ENCODE measurements at regions not wholly inside any gene's neighbourhood (a gene's known extent, or its start where the extent isn't known, plus 50 kb on each side); places are given as distances from the start of the nearest gene placed in this dataset.
"Not testable (repeated sequence)": the region's sequence is repeated elsewhere in the genome, so short reads cannot be mapped to it uniquely, and the experiment has no call there.

DNA sequence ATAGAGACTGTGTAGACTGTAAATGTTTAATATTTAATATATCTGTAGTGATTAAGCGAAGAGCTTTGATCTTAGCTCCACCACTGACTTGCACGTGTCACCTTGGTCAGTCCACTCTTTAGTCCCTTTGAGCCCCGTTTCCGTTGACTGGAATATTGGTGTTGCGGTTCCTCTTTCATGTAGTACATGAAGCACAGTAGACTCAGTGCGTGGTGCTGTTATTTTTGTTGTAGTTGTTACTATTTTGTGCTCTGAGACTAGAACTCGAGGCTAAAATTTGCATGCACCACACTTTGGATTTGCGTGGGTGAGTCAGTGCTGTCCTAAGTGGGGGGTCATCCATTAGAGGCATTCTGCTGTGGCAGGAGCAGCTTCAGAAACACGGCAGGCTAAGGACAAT, 291.4 kb downstream of the QKI start:
- no peak for DNase-seq

DNA sequence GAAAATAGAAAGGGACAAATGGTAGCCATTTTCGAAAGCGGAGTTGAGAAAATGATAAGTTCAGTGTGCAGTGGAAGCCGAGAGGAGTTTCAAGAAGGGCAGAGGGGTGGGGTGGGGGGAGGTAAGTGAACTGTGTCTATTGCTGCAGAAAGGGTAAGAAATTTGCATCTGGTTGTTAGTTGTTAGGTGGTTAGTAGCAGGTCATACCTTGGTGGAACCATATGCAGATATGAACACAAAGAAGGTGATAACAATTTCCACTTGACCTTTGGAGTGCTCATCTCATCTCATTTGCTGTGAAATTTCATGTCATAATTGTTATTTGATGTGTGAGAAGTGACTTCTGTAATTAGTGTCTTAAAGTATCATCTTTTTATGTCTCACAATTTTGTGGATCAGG, 288.2 kb downstream of the QKI start:
- no peak for DNase-seq

DNA sequence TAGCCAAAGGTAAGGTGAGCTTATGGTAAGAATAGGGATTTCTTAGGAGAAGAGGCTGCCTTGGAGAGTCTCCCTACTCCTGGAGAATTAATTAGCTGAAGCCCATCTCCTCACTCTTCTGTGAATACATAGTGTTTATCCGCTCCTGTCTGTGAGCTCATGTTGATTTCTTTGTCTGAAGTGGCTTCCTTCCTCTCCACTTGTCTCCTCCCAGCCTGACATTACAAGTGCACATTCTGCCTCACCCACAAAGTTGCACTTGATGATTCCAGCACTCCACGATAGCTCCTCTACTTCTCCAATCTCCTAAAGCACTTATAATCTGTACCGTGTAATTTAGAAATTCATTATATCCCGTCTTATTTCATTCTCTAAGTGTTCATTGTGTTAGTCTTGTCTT, 287.2 kb downstream of the QKI start:
- DNase-seq = no peak

GRCh38 chr6:163698086-163698485, 283.6 kb downstream of the QKI start:
- no peak for DNase-seq

GRCh38 chr6:163696311-163696710, 281.8 kb downstream of the QKI start:
- not testable (repeated sequence) for DNase-seq

DNA sequence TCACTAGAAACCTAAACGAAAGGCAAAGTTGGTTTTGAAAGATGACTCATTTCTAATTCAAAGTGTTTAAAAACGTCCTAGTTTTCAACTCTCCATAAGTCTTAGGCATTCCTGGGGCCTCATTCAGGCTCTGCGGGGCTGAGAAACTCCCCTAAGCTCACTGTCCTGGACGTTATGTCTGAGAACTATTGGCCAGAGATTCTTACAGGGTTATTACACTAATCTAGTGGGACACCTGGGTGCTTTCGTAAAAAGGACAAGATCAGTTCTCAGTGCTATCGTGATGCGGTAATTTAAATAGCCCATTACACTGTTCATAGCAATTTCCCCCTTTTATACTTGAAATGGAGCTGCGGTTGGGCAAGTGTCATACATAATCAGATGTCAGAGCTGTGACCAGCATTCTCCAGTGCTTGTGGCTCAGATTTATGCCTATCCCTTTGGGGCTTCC, 280.9 kb downstream of the QKI start:
- no peak for DNase-seq

GRCh38 chr6:163694988-163695398, 280.5 kb downstream of the QKI start:
- DNase-seq = no peak

DNA sequence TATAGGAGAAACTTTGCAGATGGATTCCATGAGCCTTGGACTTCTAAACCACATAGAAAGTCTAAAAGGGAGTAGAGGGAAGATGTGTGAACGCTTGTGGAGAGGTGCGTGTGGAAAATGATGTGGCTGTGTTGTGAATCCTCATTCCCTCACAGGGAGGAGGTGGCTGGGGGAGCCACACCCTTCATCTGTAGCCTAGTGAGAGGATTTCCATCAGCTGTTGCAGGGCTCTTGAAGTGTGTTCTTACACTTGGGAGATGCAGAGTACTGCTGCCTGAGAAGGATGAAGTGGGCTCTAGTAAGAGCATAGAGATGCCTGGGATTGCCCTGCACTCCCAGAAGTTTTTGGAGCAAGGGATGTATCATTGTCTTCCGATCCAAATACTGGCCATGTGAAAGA, 279.6 kb downstream of the QKI start:
- no peak for DNase-seq

DNA sequence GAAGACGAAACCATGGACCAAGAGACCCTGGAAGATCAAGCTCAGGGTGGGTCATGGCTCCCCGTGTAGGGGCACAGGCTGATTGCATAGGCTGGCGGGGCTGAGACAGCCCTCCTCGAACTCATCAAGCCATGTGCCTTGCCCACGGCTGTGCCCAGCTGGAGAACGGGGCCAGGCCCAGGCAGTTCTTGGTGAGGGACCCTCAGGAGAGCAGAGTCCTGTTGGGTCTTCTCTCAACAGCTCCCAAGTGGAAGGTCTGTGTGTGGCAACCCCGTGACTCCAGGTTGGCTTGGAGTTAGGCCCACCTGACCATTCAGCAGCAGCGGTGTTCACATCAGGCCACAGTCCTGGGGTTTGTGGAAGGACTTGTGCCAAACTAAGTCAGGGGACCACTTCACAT, 276.5 kb downstream of the QKI start:
- DNase-seq = no peak

- DNase-seq = no peak
Measured at GRCh38 chr6:163688739-163689362, 274.3 kb downstream of the QKI start.

DNA sequence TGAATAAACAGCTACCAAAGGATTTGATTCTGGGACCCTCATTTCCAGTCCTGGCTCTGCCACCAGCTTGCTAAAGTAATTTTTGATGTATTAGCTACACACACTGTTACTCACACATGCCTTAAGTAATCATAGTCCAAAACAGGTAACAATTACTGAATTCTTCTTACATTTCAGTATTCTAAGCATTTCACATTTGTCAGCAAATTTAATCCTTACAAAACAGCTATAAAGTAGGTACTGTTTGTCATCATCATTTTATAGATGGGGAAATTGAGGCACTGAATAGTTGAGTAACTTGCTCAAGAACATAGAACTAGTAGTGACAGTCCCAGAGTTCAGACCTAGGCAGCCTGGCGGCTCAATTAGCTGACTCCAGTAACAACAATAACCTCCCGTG, 272.6 kb downstream of the QKI start:
- no peak for DNase-seq

GRCh38 chr6:163686301-163686700, 271.8 kb downstream of the QKI start:
- DNase-seq = no peak

DNA sequence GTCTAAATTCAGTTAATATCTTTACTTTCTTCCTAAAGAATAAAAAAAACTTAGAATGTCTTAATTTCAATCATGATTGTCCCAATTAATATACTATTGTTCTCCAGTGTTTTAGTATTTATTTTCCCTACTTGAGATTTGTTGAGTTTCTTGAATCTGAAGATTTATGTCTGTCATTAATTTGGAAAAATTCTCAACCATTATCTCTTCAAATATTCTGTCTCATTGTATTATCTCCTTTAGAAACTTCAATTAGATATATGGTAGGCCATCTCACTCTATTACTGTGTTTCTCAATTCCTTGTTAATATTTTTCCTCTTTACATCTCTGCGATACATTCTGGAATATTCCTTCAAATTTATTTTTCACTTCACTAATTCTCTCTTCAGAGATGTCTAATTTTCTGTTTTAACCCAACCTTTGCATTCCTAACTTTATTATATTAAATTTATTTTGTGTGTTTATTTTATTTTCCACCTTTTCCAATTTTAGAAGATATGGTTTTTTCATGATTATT, 268.6 kb downstream of the QKI start:
- DNase-seq = no peak

DNA sequence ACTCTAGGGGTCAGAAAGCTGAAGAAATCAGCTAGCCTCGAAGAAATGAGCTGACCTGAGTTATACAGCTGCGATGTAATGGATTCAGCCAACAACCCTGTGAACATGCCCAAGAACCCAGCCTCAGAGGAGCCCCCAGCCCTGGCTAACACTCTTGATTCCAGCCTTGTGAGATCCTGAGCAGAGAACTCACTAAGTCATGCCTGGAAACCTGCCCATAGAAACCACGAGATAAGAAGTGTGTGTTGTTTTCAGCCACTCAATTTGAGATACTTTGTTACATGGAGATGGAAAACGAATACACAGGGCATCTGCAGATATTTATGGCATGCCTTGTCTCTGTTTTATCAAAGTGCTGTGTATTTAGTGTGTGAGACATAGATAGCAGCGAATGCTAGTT, 265.2 kb downstream of the QKI start:
- no peak for DNase-seq

- DNase-seq = no peak
Measured at GRCh38 chr6:163679012-163679660, 264.6 kb downstream of the QKI start.

DNA sequence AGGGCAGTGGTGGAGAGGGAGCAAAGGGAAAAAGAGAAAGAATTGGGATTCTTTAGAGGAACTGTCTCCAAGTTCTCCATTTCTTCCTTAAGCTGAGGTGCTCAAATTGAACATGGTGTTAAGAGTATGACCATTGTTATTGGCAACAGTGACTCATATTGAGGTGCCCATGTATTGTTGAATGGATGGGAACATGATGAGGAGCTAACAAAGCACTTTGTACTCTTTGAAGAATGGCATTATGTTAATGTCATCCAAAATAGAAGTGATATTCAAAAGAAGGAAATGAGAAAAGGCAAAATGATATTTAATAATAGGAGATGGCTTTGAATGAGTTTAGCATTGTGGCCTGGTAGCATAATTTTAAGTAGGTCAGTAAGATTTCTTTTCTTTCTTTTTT, 261.1 kb downstream of the QKI start:
- DNase-seq = no peak

GRCh38 chr6:163672710-163673109, 258.2 kb downstream of the QKI start:
- DNase-seq = no peak

DNA sequence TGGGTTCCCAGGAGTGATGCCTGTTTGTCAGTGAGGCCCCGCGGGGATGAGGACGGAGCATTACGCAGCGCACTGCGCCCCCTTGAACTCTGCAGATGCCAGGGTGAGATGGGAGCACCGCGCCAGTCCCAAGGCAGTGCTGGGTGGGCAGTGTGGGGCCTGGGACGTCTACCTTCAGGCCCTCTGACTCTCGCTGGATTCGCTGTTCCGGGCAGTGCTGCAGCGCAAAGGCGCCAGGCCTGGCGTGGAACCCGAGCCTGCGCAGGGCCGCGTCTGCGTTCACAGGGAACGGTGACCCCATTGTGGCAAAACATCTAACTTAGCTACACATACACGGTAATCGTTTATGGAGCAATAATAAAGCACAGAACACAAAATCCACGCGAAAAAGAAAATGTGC, 257.3 kb downstream of the QKI start:
- DNase-seq = no peak

DNA sequence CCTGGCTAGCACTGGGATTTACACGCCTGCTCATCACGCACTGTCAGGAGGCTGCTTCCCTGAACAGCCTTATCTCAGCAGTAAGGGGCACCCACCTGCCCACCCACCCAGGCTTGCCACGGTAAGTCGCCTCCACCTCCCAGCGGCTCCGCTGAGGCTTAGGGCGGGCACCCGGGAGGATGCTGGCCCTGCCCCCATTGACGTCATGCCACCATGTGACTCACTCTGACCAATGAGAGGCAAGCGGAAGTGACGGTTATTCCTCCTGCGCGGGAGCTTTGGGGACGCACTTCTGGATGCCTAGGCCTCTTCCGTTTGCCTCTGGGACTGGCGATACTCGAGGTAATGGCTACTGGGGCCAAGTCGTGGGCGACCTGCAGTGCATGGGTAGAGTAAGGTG, 256.8 kb downstream of the QKI start:
- no peak for DNase-seq

DNA sequence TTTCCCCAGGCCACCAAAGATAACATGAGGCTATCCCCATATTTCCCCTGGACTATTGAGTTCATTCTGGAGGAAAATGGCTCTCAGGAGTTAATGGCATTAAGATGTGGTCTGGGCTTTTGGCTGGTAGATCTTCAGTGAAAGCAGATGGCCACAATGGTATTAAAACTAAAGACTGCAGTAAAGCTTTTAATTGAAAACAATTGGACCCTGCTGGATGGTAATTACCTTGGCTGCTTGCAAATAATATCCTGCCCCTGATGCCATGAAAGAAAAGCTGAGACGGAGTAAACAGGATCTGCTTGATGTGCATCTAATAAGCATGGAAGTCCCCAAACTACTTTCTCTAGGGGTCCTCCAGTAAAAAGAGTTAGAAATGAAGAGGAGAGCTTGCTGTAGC, 255.8 kb downstream of the QKI start:
- DNase-seq = no peak

- DNase-seq = no peak
Measured at GRCh38 chr6:163668061-163668426, 253.5 kb downstream of the QKI start.

DNA sequence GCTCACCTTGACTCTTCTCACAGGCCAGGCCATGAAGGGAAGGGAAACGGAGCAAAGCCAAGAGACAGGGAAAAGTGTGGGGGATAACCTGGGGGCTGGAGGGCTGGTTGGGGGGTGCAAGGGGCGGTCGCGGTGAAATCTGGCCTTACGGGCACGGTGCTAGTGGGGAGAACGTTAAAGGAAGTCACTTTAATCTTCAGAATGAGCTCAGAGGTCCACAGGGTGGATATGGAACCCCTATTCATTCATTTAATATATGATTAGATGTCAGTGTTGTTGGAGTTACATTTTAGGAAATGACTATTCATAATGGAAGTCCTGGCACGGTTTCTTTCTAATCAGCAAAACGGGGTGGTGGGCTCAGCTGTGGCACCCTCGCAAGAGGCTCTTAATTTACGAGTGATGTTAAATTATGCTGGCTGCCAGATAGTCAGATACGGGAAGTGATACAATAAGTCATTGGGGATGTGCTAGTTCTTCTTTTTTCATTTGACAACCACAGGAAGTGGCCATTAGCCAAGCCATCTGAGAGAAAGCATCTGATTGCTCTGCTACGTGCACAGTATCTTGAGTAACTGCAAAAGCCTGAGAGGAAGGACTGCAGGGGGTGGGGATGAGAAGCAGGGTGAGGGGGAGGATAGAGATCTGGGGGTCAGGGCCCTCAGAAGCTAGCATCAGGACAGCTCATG, 253.0 kb downstream of the QKI start:
- DNase-seq = no peak

DNA sequence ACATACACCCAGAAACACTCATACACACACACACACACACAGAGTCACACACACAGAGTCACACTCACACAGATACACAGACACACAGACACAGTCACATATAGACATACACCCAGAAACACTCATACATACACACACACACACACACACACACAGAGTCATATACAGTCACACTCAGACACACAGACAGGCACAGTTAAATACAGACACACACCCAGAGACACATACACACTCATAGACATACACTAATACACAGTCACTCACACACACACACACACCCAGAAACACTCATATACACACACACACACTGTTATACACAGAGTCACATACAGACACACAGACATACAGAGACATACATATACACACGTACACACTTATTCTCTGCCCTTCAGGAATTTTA, 250.9 kb downstream of the QKI start:
- DNase-seq = no peak

- no peak for DNase-seq
Measured at GRCh38 chr6:163663575-163663974, 249.1 kb downstream of the QKI start.
